A549 (cell line): ENCODE measurements at regions not wholly inside any gene's neighbourhood (a gene's known extent, or its start where the extent isn't known, plus 50 kb on each side); places are given as distances from the start of the nearest gene placed in this dataset.

ENCODE experiments used
- EP300 ChIP-seq, 2 experiments: fragments of >200 bp; sonication (Bioruptor Twin); formaldehyde crosslinking; IDR thresholded peaks; 2 replicates in 1 of 2; 3 replicates in 1 of 2; pipeline ENCODE4 v1.6.1; 2016 to 2017
- MAX ChIP-seq: IDR thresholded peaks from 2 replicates; pipeline ENCODE4 v1.6.1; 2012
- MYC ChIP-seq: IDR thresholded peaks from 2 replicates; pipeline ENCODE4 v1.6.1; 2012; ENCODE audit warnings: mild to moderate bottlenecking, inconsistent platforms, low read length, improper control_type of control experiment, borderline replicate concordance
- POLR2A ChIP-seq: IDR thresholded peaks from 2 replicates; pipeline ENCODE4 v1.6.1; 2012; ENCODE audit warnings: mild to moderate bottlenecking, low read length
- RAD21 ChIP-seq, 2 experiments: fragments of >200 bp in 1 of 2; sonication (Bioruptor Twin) in 1 of 2; formaldehyde crosslinking in 1 of 2; IDR thresholded peaks in 1 of 2; conservative IDR thresholded peaks in 1 of 2; 2 replicates in 1 of 2; 3 replicates in 1 of 2; pipeline ENCODE4 v1.6.1; 2012 to 2018; ENCODE audit warnings: inconsistent platforms in 1 of 2
- SREBF2 ChIP-seq: fragments of 450-650 bp; IDR thresholded peaks from 2 replicates; pipeline ENCODE4 v1.6.1; 2014; ENCODE audit warnings: mild to moderate bottlenecking, moderate library complexity
- ZFP36 ChIP-seq: fragments of 450-650 bp; IDR thresholded peaks from 2 replicates; pipeline ENCODE4 v1.6.1; 2014; ENCODE audit warnings: borderline replicate concordance; ENCODE audit not compliant: partially characterized antibody

DNA sequence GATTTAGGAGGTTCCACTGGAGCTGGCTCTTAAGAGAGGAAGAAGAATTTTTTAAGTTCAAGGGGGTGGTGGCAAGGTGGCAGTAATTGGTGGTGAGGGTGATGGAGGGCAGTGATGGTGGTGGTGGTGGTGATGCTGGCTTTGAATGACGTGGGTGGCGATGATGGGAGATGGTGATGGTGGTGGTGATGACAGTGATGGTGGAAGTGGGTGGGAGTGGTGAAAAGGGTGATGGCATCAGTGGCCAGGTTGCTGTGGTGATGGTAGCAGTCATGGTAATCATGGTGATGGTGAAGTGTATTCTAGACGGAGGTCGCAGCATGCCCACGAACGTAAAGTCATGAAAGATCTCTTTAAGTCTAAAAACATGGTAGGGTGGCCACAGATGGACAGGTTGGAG is 197.3 kb downstream of the PTEN start:
- no peak for TF ChIP-seq MAX
- no peak for TF ChIP-seq SREBF2
- TF ChIP-seq POLR2A: no peak
- TF ChIP-seq MYC: no peak
- TF ChIP-seq EP300 (IDR thresholded peaks at IDR 0.05): no peak
- no peak for TF ChIP-seq ZFP36
- no peak for TF ChIP-seq RAD21 (conservative IDR thresholded peaks at IDR 0.05 in 1 of 2, IDR thresholded peaks at IDR 0.05 in 1 of 2)
